ENCODE measurements at regions not wholly inside any gene's neighbourhood (a gene's known extent, or its start where the extent isn't known, plus 50 kb on each side); places are given as distances from the start of the nearest gene placed in this dataset.

GRCh38 chr3:87615506-87615905, 339.1 kb upstream of the POU1F1 start:
- no peak for TF ChIP-seq EZH2phosphoT487 (IDR thresholded peaks at IDR 0.05; ENCODE audit: borderline replicate concordance)
- TF ChIP-seq, protein P1, sequence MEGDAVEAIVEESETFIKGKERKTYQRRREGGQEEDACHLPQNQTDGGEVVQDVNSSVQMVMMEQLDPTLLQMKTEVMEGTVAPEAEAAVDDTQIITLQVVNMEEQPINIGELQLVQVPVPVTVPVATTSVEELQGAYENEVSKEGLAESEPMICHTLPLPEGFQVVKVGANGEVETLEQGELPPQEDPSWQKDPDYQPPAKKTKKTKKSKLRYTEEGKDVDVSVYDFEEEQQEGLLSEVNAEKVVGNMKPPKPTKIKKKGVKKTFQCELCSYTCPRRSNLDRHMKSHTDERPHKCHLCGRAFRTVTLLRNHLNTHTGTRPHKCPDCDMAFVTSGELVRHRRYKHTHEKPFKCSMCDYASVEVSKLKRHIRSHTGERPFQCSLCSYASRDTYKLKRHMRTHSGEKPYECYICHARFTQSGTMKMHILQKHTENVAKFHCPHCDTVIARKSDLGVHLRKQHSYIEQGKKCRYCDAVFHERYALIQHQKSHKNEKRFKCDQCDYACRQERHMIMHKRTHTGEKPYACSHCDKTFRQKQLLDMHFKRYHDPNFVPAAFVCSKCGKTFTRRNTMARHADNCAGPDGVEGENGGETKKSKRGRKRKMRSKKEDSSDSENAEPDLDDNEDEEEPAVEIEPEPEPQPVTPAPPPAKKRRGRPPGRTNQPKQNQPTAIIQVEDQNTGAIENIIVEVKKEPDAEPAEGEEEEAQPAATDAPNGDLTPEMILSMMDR (conservative IDR thresholded peaks at IDR 0.05; ENCODE audit: low read length) = no peak
- H3K9me3 ChIP-seq (ENCODE audit: insufficient read depth, low read depth, low read length) = no peaks in the 10 kb centered on the region; the same call in 1 of the 2 replicates
- H2AFZ ChIP-seq (ENCODE audit: low read length) = no peak overlapping the region
- no peak overlapping the region for H3K4me3 ChIP-seq (ENCODE audit: low read length, poor library complexity, severe bottlenecking)
- no peak overlapping the region for H3K9ac ChIP-seq (ENCODE audit: low read depth, low read length, poor library complexity, severe bottlenecking)
- H4K20me1 ChIP-seq (ENCODE audit: insufficient read depth, low read length, poor library complexity, severe bottlenecking) = no peaks in the 10 kb centered on the region
- no peaks in the 10 kb centered on the region for H3K36me3 ChIP-seq (ENCODE audit: insufficient read depth, low read length)
- H3K4me1 ChIP-seq (ENCODE audit: insufficient read depth, low read length, poor library complexity, severe bottlenecking) = no peaks in the 10 kb centered on the region
- H3K4me2 ChIP-seq (ENCODE audit: low read depth, low read length, poor library complexity, severe bottlenecking) = no peak overlapping the region
- H3F3A ChIP-seq (ENCODE audit: low read depth) = no peaks in the 10 kb centered on the region
- H3K79me2 ChIP-seq (ENCODE audit: insufficient read depth, low read length) = no peaks in the 10 kb centered on the region
- no peaks in the 10 kb centered on the region for H3K9me2 ChIP-seq (replicated peaks; ENCODE audit: low read depth, low read length)
- H3K27me3 ChIP-seq (ENCODE audit: insufficient read depth, low read length, poor library complexity, severe bottlenecking) = no peaks in the 10 kb centered on the region

DNA sequence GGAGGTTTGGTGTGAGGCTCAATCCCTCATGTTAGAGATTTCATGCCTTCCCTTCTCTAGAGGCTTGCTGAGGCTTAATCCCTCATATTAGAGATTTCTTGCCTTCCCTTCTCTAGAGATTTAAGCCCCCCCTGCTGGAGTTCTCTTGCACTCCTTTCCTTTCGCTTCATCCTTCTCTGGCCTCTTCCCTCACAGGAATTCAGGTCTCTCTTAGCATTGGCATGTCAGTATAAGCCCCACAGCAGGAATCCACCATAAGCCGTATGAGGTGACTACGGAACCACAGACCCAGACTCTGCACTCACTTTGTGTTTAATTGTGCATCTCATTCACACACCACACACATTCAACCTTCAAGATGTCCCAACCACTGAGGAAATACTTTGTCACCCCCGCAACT, 338.6 kb upstream of the POU1F1 start:
- TF ChIP-seq, protein P1 (conservative IDR thresholded peaks at IDR 0.05; ENCODE audit: low read length) = no peak
- TF ChIP-seq EZH2phosphoT487 (IDR thresholded peaks at IDR 0.05; ENCODE audit: borderline replicate concordance) = no peak
- no peak overlapping the region for H2AFZ ChIP-seq (ENCODE audit: low read length)
- no peak overlapping the region for H3K4me2 ChIP-seq (ENCODE audit: low read depth, low read length, poor library complexity, severe bottlenecking)
- no peaks in the 10 kb centered on the region for H4K20me1 ChIP-seq (ENCODE audit: insufficient read depth, low read length, poor library complexity, severe bottlenecking)
- no peaks in the 10 kb centered on the region for H3K4me1 ChIP-seq (ENCODE audit: insufficient read depth, low read length, poor library complexity, severe bottlenecking)
- H3K4me3 ChIP-seq (ENCODE audit: low read length, poor library complexity, severe bottlenecking) = no peak overlapping the region
- no peaks in the 10 kb centered on the region for H3K9me2 ChIP-seq (replicated peaks; ENCODE audit: low read depth, low read length)
- no peaks in the 10 kb centered on the region for H3K27me3 ChIP-seq (ENCODE audit: insufficient read depth, low read length, poor library complexity, severe bottlenecking)
- no peaks in the 10 kb centered on the region for H3F3A ChIP-seq (ENCODE audit: low read depth)
- H3K36me3 ChIP-seq (ENCODE audit: insufficient read depth, low read length) = no peaks in the 10 kb centered on the region
- H3K79me2 ChIP-seq (ENCODE audit: insufficient read depth, low read length) = no peaks in the 10 kb centered on the region
- no peaks in the 10 kb centered on the region; the same call in 1 of the 2 replicates for H3K9me3 ChIP-seq (ENCODE audit: insufficient read depth, low read depth, low read length)
- no peak overlapping the region for H3K9ac ChIP-seq (ENCODE audit: low read depth, low read length, poor library complexity, severe bottlenecking)

- H3K4me3 ChIP-seq (ENCODE audit: low read length, poor library complexity, severe bottlenecking) = no peak overlapping the region
- TF ChIP-seq, protein P1 (conservative IDR thresholded peaks at IDR 0.05; ENCODE audit: low read length) = no peak
- no peak for TF ChIP-seq EZH2phosphoT487 (IDR thresholded peaks at IDR 0.05; ENCODE audit: borderline replicate concordance)
- H3K9me3 ChIP-seq (ENCODE audit: insufficient read depth, low read depth, low read length) = no peaks in the 10 kb centered on the region
- no peak overlapping the region for H2AFZ ChIP-seq (ENCODE audit: low read length)
- no peaks in the 10 kb centered on the region for H3K4me1 ChIP-seq (ENCODE audit: insufficient read depth, low read length, poor library complexity, severe bottlenecking)
- no peak overlapping the region for H3K9ac ChIP-seq (ENCODE audit: low read depth, low read length, poor library complexity, severe bottlenecking)
- no peaks in the 10 kb centered on the region for H3K36me3 ChIP-seq (ENCODE audit: insufficient read depth, low read length)
- no peaks in the 10 kb centered on the region for H4K20me1 ChIP-seq (ENCODE audit: insufficient read depth, low read length, poor library complexity, severe bottlenecking)
- H3K79me2 ChIP-seq (ENCODE audit: insufficient read depth, low read length) = no peaks in the 10 kb centered on the region
- no peaks in the 10 kb centered on the region for H3K9me2 ChIP-seq (replicated peaks; ENCODE audit: low read depth, low read length)
- H3K27me3 ChIP-seq (ENCODE audit: insufficient read depth, low read length, poor library complexity, severe bottlenecking) = no peaks in the 10 kb centered on the region
- no peaks in the 10 kb centered on the region for H3F3A ChIP-seq (ENCODE audit: low read depth)
- H3K4me2 ChIP-seq (ENCODE audit: low read depth, low read length, poor library complexity, severe bottlenecking) = no peak overlapping the region
These were observed 330.9 kb upstream of the POU1F1 start for GRCh38 chr3:87607234-87607633.
